Stimulated activated naive CD8-positive, alpha-beta T cell treated with anti-CD3 and anti-CD28 coated beads, Interleukin-15, Interleukin-2, amounts not matched to agents 100 ng/mL and 50 ng/mL, for 24 hours (primary cell): ENCODE measurements at regions not wholly inside any gene's neighbourhood (a gene's known extent, or its start where the extent isn't known, plus 50 kb on each side); places are given as distances from the start of the nearest gene placed in this dataset.

Experiments
- H3K27ac Mint-ChIP-seq: one replicate; pipeline ENCODE4 v1.8.0; 2021; ENCODE audit warnings: mild to moderate bottlenecking, mixed read lengths
- H3K27me3 Mint-ChIP-seq: one replicate; pipeline ENCODE4 v1.8.0; 2021; ENCODE audit warnings: mixed read lengths
- H3K36me3 Mint-ChIP-seq: one replicate; pipeline ENCODE4 v1.8.0; 2021; ENCODE audit warnings: low read depth, mixed read lengths
- H3K4me1 Mint-ChIP-seq: one replicate; pipeline ENCODE4 v1.8.0; 2021; ENCODE audit warnings: low read depth, mixed read lengths
- H3K4me3 Mint-ChIP-seq: one replicate; pipeline ENCODE4 v1.8.0; 2021; ENCODE audit warnings: mild to moderate bottlenecking, mixed read lengths
- H3K9me3 Mint-ChIP-seq: one replicate; pipeline ENCODE4 v1.8.0; 2021; ENCODE audit warnings: mixed read lengths

- Mint-ChIP-seq H3K27me3 (peaks cover 7% of the 10 kb centered on the region), H3K9me3 (no peaks in the 10 kb centered on the region), H3K4me3 (no peak overlapping the region), H3K4me1 (no peaks in the 10 kb centered on the region), H3K36me3 (no peaks in the 10 kb centered on the region), H3K27ac (no peak overlapping the region)
Measured at GRCh38 chr6:100283285-100283684, 181.4 kb downstream of the SIM1 start.

DNA sequence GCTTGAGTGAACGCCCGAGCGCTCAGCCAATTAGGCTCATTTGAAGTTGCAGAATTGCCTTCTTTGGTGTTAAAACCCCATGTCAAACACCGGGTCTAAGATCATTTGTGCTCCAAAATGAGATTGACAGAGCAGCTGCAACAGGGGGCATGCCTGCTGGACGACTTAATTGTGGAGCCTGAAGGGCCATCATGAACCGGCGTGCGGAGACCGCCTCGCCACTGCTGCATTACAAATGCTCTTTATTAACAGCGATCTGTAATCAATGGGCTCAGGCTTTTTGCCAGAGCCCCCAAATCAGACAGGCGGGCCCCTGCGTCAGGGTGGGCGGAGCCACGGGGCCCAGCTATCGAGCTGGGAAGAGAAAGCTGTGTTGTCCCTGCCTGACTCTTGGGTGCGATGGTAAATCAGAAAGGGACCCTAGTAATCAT lies 183.2 kb downstream of the SIM1 start:
- no peaks in the 10 kb centered on the region for H3K9me3 Mint-ChIP-seq
- H3K4me1 Mint-ChIP-seq: no peaks in the 10 kb centered on the region
- no peaks in the 10 kb centered on the region for H3K36me3 Mint-ChIP-seq
- H3K27me3 Mint-ChIP-seq: peaks cover 9% of the 10 kb centered on the region
- H3K4me3 Mint-ChIP-seq: no peak overlapping the region
- H3K27ac Mint-ChIP-seq: no peak overlapping the region

DNA sequence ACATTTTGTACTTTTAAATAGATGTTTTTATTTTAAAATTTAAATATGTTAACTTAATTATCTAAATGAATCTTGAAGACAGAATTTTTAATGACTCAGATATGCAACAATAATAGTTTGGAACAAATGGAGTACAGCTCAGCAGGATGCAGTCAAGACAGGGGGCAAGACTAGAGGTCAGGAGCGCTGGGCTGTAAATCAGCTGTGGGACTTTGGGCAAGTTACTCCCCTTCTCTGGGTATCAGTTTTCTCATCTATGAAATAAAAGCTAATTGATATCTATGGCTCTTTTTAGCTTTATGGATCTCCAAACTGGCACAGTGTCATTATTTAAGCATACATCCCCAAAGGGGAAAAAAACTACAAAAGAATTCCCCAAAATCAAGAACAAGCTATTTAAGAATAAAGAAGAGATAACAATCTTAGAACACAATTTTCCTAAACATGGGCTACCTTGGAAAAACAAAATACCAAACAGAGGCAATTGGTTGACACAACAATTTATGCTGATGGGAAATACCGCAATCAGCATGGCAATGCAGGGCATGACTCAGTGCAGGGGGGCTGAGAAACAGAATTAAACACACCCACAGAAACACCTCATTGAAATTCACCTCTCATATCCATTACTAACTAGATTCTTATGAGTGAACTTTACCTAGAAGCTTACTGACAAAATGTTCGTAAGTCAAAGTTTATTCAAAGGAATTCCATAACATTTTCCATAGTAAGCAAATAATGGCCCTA lies 188.2 kb downstream of the SIM1 start:
- H3K4me1 Mint-ChIP-seq: no peaks in the 10 kb centered on the region
- H3K4me3 Mint-ChIP-seq: no peak overlapping the region
- H3K36me3 Mint-ChIP-seq: no peaks in the 10 kb centered on the region

DNA sequence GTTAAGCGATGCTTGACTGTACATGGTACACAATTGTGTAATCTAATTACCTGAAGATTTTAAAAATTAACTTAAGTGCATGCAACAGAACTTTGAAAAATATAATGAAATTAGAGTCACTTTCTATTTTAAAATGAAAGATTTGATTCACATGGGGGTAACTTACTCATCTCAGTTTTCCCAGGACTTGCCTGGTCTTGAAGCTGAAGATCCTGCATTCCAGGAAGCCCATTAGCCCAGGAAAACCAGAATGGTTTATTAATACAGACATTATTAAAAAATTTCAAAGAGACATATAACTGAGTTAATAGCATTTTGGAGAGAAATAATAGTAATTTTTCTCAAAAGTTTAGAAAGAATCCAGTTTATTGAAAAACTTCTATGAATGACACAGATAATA lies 190.6 kb downstream of the SIM1 start:
- H3K4me1 Mint-ChIP-seq: no peaks in the 10 kb centered on the region
- no peaks in the 10 kb centered on the region for H3K36me3 Mint-ChIP-seq
- peaks cover 8% of the 10 kb centered on the region for H3K27me3 Mint-ChIP-seq
- no peak overlapping the region for H3K4me3 Mint-ChIP-seq
- H3K27ac Mint-ChIP-seq: no peak overlapping the region
- H3K9me3 Mint-ChIP-seq: no peaks in the 10 kb centered on the region

More for the DNA sequence above, 188.2 kb downstream of the SIM1 start:
- H3K27me3 Mint-ChIP-seq: peaks cover 11% of the 10 kb centered on the region
- H3K9me3 Mint-ChIP-seq: no peaks in the 10 kb centered on the region
- no peak overlapping the region for H3K27ac Mint-ChIP-seq

- no peak overlapping the region for H3K4me3 Mint-ChIP-seq
- H3K27me3 Mint-ChIP-seq: peaks cover 7% of the 10 kb centered on the region
- no peaks in the 10 kb centered on the region for H3K9me3 Mint-ChIP-seq
- H3K27ac Mint-ChIP-seq: no peak overlapping the region
- H3K36me3 Mint-ChIP-seq: no peaks in the 10 kb centered on the region
- H3K4me1 Mint-ChIP-seq: no peaks in the 10 kb centered on the region
Measured at GRCh38 chr6:100271625-100272024, 193.1 kb downstream of the SIM1 start.

GRCh38 chr6:100271202-100271601 lies 193.5 kb downstream of the SIM1 start:
- H3K4me1 Mint-ChIP-seq: no peaks in the 10 kb centered on the region
- H3K36me3 Mint-ChIP-seq: no peaks in the 10 kb centered on the region
- H3K9me3 Mint-ChIP-seq: no peaks in the 10 kb centered on the region
- no peak overlapping the region for H3K27ac Mint-ChIP-seq
- peaks cover 3% of the 10 kb centered on the region for H3K27me3 Mint-ChIP-seq
- H3K4me3 Mint-ChIP-seq: no peak overlapping the region

DNA sequence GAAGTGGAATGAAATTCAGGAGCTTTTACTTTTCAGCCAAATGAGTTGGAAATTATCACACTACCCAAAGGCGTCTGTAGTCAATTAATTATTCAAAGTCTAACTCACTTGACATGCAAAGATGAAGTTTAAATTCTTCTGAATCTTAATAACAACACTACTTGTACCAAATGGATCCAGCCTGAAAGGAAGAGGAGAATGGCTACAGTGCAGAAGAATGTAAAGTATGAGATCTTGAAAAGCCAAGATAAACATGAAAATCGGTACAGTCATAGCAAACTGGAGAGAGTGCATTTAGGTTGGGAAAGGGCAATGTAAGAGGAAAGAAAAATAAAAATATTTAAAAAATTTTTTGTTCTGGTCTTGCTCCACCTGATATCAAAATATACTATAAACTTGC lies 195.5 kb downstream of the SIM1 start:
- Mint-ChIP-seq H3K27ac (no peak overlapping the region), H3K4me3 (no peak overlapping the region), H3K4me1 (no peaks in the 10 kb centered on the region), H3K36me3 (no peaks in the 10 kb centered on the region), H3K9me3 (no peaks in the 10 kb centered on the region), H3K27me3 (peaks cover 3% of the 10 kb centered on the region)

- H3K4me3 Mint-ChIP-seq: no peak overlapping the region
- H3K27ac Mint-ChIP-seq: no peak overlapping the region
- no peaks in the 10 kb centered on the region for H3K9me3 Mint-ChIP-seq
- no peaks in the 10 kb centered on the region for H3K36me3 Mint-ChIP-seq
- H3K4me1 Mint-ChIP-seq: no peaks in the 10 kb centered on the region
- H3K27me3 Mint-ChIP-seq: peaks cover 3% of the 10 kb centered on the region
Measured at GRCh38 chr6:100268326-100268725, 196.4 kb downstream of the SIM1 start.

- H3K4me1 Mint-ChIP-seq: no peaks in the 10 kb centered on the region
- no peak overlapping the region for H3K4me3 Mint-ChIP-seq
- peaks cover 2% of the 10 kb centered on the region for H3K27me3 Mint-ChIP-seq
- no peaks in the 10 kb centered on the region for H3K36me3 Mint-ChIP-seq
- H3K9me3 Mint-ChIP-seq: no peaks in the 10 kb centered on the region
- no peak overlapping the region for H3K27ac Mint-ChIP-seq
Measured at GRCh38 chr6:100267721-100268123, 197.0 kb downstream of the SIM1 start.

GRCh38 chr6:100266494-100267401 lies 198.0 kb downstream of the SIM1 start:
- H3K4me1 Mint-ChIP-seq: no peaks in the 10 kb centered on the region
- H3K4me3 Mint-ChIP-seq: no peak overlapping the region
- H3K9me3 Mint-ChIP-seq: no peaks in the 10 kb centered on the region
- no peaks in the 10 kb centered on the region for H3K36me3 Mint-ChIP-seq
- H3K27me3 Mint-ChIP-seq: peaks cover under 1% of the 10 kb centered on the region
- H3K27ac Mint-ChIP-seq: no peak overlapping the region

DNA sequence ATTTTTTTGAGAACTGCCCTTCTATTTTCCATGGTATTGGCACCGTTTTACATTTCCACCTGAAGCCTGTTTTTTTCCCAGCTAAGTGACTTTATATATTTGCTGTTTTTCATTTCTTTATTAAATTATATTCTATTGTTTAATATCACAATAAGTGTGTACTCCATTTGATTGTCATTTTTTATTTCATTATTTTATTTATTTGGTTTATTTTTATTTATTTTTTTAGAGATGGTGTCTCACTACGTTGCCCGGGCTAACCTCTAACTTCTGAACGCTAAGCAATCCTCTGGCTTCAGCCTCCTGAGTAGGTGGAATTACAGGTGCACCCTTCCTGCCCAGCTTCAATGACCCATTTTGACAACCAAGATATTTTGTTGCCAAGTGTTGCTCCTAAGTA lies 202.6 kb downstream of the SIM1 start:
- no peak overlapping the region for H3K27ac Mint-ChIP-seq
- H3K27me3 Mint-ChIP-seq: peaks cover 14% of the 10 kb centered on the region
- H3K4me3 Mint-ChIP-seq: no peak overlapping the region
- H3K4me1 Mint-ChIP-seq: peaks cover 9% of the 10 kb centered on the region
- H3K9me3 Mint-ChIP-seq: no peaks in the 10 kb centered on the region
- H3K36me3 Mint-ChIP-seq: no peaks in the 10 kb centered on the region

GRCh38 chr6:100261486-100261885 lies 203.2 kb downstream of the SIM1 start:
- H3K36me3 Mint-ChIP-seq: no peaks in the 10 kb centered on the region
- no peaks in the 10 kb centered on the region for H3K9me3 Mint-ChIP-seq
- H3K4me3 Mint-ChIP-seq: no peak overlapping the region
- no peak overlapping the region for H3K27ac Mint-ChIP-seq
- H3K4me1 Mint-ChIP-seq: peaks cover 9% of the 10 kb centered on the region
- H3K27me3 Mint-ChIP-seq: peaks cover 14% of the 10 kb centered on the region

DNA sequence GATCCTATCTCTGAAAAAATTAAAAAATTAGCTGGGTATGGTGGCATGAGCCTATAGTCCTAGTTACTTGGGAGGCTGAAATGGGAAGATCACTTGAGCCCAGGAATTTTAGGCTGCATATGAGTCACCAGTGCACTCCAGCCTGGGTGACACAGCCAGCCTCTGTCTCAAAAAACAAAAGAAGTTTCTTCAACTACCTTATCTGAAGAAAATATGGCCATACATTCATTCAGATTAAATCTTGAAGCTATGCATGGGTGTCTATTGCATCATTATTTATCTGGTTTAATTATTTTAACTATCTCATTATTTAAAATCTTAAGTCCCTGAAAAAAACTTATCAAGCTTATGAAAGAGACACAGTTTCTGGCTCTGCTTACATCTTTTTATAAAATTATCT lies 204.1 kb downstream of the SIM1 start:
- no peak overlapping the region for H3K4me3 Mint-ChIP-seq
- H3K27me3 Mint-ChIP-seq: peaks cover 14% of the 10 kb centered on the region
- no peaks in the 10 kb centered on the region for H3K9me3 Mint-ChIP-seq
- H3K4me1 Mint-ChIP-seq: peaks cover 9% of the 10 kb centered on the region
- H3K36me3 Mint-ChIP-seq: no peaks in the 10 kb centered on the region
- no peak overlapping the region for H3K27ac Mint-ChIP-seq

- H3K36me3 Mint-ChIP-seq: no peaks in the 10 kb centered on the region
- H3K27me3 Mint-ChIP-seq: peaks cover 14% of the 10 kb centered on the region
- H3K4me1 Mint-ChIP-seq: peaks cover 9% of the 10 kb centered on the region
- H3K9me3 Mint-ChIP-seq: no peaks in the 10 kb centered on the region
- no peak overlapping the region for H3K27ac Mint-ChIP-seq
- no peak overlapping the region for H3K4me3 Mint-ChIP-seq
Measured at GRCh38 chr6:100259865-100260264, 204.9 kb downstream of the SIM1 start.

DNA sequence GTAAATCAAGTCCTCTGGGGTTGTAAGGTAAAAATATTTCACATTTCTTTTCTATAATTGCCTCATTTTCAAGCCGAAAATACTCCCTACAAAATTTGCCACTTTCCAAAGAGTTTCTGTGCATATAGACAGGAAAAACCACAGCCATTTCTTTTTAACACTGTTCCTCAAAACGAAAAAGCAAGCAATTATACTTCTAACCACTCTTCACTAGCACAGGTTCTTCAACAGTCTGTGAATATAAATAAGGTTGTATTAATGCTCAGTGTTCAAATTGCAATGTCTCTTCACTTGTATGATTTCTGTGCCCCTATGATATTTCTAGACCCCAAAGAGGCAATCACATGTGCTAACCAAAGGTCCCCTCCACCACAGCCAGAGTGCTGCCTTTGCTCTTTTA lies 206.0 kb downstream of the SIM1 start:
- Mint-ChIP-seq H3K36me3 (no peaks in the 10 kb centered on the region), H3K27me3 (peaks cover 14% of the 10 kb centered on the region), H3K27ac (no peak overlapping the region), H3K4me3 (no peak overlapping the region), H3K9me3 (no peaks in the 10 kb centered on the region), H3K4me1 (peaks cover 9% of the 10 kb centered on the region)
